ENCODE measurements at regions not wholly inside any gene's neighbourhood (a gene's known extent, or its start where the extent isn't known, plus 50 kb on each side); places are given as distances from the start of the nearest gene placed in this dataset.
"Not testable (repeated sequence)": the region's sequence is repeated elsewhere in the genome, so short reads cannot be mapped to it uniquely, and the experiment has no call there.

- not testable (repeated sequence) for DNase-seq (ENCODE audit: low spot score)
These were observed 82.0 kb upstream of the ADRB2 start for GRCh38 chr5:148744380-148744779.

DNA sequence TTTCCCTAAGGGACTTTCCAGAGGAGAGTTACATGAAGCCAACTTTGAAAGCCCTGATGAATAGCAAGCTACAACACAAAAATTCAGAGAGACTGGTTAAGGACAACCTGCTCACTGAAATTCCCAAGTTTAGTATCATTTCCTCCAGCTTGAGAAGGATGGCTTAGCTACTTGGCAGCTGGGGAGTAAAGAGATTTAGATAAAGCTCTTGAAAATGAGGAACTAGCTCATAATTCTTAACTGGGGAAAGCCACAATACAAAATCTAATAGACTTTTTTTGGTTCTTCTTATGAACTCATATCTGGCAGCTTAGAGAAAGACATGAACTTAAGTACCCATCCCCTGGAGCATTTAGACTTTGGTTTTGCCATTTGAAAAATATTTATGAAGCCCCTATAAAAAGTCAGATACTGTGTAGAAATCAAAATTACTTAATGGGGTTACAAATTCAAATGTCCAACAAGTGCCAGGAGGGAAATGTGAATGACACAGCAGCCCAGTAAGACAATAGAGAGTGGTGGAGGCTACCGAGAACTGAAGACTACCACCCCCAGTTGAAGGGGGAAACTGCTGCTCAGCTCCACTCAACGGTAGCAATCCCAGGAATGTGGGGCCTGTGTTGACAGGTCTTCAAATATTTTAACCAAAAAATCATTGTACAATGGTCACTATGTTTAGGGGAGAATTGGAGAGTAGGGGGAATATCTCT lies 79.4 kb upstream of the ADRB2 start:
- no peak for DNase-seq (ENCODE audit: low spot score)

GRCh38 chr5:148747536-148747906 lies 78.9 kb upstream of the ADRB2 start:
- no peak for DNase-seq (ENCODE audit: low spot score)

- DNase-seq (ENCODE audit: low spot score): no peak
These were observed 77.6 kb upstream of the ADRB2 start for GRCh38 chr5:148748702-148749392.

DNA sequence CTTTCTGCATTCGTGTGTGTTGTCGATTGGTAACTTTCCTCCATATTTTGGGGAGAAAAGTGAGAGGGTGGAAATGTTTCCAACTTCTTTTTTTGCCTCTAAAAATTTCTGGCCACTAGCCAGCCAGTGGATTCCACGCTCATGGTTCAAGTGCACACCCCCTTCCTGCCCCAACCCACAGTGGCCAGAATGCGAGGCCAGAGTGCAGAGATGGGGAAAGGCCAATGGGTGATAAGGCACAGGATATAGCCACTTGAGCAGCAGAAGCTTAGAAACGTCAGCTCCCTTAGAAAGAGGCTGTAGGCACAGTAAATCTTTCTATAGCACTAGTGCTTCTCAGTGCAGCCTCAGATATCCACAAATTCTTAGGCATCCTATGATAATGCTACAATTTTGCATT lies 75.8 kb upstream of the ADRB2 start:
- no peak for DNase-seq (ENCODE audit: low spot score)

- DNase-seq (ENCODE audit: low spot score): no peak
These were observed 75.4 kb upstream of the ADRB2 start for GRCh38 chr5:148751025-148751424.

DNA sequence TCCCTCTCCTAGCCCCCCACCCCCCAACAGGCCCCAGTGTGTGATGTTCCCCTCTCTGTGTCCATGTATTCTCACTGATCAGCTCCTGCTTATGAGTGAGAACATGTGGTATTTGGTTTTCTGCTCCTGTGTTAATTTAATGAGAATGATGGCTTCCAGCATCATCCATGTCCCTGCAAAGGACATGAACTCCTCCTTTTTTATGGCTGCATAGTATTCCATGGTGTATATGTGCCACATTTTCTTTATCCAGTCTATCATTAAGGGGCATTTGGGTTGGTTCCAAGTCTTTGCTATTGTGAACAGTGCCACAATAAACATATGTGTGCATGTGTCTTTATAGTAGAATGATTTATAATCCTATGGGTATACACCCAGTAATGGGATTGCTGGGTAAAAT lies 74.0 kb upstream of the ADRB2 start:
- not testable (repeated sequence) for DNase-seq (ENCODE audit: low spot score)

DNA sequence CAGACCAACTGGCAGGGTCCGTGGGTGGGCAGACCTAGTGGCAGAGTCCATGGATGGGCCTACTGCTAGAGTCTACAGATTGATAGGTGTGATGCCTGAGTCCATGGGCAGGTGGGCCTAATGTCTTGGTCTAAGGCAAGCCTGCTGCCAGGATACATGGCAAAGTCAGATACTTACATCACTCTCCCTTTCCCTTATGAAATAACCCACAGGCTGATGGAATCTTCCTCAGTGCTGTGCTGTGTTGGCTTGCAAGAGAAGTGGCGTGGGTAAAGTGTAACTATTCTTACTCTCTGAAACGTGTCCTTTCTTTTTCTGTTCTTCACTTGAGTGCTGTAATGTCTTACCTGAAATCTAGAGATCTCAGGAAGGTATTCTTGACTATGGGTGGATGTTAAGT lies 67.3 kb upstream of the ADRB2 start:
- DNase-seq (ENCODE audit: low spot score): no peak

GRCh38 chr5:148760945-148761638 lies 65.3 kb upstream of the ADRB2 start:
- no peak for DNase-seq (ENCODE audit: low spot score)

- no peak for DNase-seq (ENCODE audit: low spot score)
These were observed 62.4 kb upstream of the ADRB2 start for GRCh38 chr5:148763996-148764395.

GRCh38 chr5:148765061-148765460 lies 61.4 kb upstream of the ADRB2 start:
- no peak for DNase-seq (ENCODE audit: low spot score)

GRCh38 chr5:148768806-148769415 lies 57.5 kb upstream of the ADRB2 start:
- no peak for DNase-seq (ENCODE audit: low spot score)

DNA sequence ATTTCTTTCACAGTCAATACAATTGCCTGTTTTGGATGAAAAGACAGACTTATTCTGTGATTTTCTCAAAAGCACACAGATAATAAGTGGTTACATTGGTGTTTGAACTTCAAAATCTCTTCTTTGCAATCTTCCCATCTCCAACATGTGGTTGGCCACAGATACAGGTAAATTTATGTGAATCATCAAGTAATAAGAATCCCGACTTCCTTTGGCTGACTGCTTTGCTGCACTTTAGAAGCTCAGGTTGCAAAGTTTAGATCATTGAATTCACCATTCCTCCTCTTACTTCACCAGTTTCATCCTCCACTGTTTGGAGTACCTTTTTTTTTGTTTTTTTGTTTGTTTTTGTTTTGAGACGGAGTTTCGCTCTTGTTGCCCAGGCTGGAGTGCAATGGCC lies 56.5 kb upstream of the ADRB2 start:
- DNase-seq (ENCODE audit: low spot score): no peak

DNA sequence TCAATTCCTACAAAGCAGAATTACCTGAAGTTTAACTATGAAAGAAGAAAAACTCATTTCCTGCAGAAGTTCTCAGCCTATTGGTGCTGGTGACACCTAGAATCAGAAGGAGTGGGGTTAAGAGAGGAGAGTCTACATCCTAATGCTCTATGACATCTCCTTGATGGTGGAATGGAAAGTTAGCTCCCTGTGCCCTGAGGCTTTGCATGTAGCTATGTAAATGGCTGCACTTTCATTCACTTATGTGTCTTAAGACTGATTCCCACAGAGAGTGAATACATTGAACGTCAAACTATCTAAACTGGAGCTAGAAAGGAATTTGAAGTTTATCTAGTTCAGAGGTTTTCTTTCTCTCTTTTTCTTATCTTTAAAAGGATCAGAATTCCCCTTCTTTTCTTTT lies 52.1 kb upstream of the ADRB2 start:
- DNase-seq (ENCODE audit: low spot score): no peak

GRCh38 chr5:148776261-148776660 lies 50.1 kb upstream of the ADRB2 start:
- DNase-seq (ENCODE audit: low spot score): no peak

Data from AG20443 (cell line).